HG03558 (cell line): ENCODE measurements at regions not wholly inside any gene's neighbourhood (a gene's known extent, or its start where the extent isn't known, plus 50 kb on each side); places are given as distances from the start of the nearest gene placed in this dataset.
"Not testable (repeated sequence)": the region's sequence is repeated elsewhere in the genome, so short reads cannot be mapped to it uniquely, and the experiment has no call there.

Experiments used
- ATAC-seq: cut with Tn5 transposase; IDR thresholded peaks from one replicate; pipeline ENCODE4 v1.9.1; 2021; ENCODE audit warnings: moderate number of reproducible peaks; ENCODE audit not compliant: unreplicated experiment; ENCODE audit errors: extremely low read depth

DNA sequence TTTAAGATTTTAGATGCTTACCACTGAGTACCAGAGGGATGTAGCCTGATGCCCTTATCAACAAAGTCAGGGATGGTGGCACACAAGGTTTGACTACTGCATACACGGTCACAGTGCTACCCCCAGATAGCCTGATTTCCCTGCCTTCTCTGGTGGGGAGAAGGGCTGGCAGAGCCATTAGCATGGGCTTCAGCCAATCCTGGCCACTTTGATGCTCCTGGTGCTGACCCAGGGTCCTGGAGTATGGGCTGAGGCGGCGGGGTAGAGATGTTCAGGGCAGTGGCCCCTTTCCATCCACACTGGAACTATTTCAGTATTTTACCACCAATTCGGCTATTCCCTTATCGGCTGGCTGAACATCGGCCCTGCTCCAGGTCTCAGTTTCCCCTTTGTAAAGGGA lies 83.2 kb downstream of the POTEB3 start:
- not testable (repeated sequence) for ATAC-seq

DNA sequence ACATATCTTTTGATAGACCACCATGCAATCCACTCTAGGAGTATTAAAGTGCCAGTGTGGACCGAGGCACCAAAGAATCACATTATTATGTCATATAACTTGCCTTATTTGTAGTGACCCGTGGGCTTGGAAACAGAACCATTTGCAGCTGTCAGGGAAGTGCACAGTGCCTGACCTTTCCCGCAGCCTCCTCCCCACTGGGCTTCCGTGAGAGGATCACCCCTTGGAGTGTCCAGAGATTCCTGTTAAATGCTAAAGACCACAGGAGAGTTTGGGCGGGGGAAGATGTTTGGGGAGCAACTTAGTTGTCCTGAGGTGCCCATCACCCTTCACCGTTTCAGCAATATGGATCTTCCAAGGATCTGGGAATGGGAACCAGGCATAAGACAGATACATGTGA lies 84.4 kb downstream of the POTEB3 start:
- ATAC-seq = not testable (repeated sequence)

DNA sequence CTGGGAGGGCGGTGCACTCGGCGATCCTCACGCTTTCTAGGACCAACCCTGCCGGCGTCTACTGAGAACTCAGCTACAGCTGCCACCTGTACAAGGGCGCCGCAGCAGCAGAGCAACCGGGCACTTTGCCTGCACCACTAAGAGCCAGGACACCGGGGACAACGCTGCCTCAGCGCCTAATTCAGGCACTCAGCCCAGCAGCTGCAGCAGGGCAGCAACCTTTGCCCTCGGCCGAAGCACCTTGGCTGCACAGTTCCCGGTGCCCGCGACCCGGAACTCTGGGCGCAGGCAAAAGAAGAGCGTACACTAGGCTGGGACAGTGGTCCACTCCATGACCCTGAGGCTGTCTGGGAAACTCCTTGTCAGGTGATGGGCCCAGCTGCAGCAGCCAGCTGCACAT lies 85.7 kb downstream of the POTEB3 start:
- not testable (repeated sequence) for ATAC-seq

DNA sequence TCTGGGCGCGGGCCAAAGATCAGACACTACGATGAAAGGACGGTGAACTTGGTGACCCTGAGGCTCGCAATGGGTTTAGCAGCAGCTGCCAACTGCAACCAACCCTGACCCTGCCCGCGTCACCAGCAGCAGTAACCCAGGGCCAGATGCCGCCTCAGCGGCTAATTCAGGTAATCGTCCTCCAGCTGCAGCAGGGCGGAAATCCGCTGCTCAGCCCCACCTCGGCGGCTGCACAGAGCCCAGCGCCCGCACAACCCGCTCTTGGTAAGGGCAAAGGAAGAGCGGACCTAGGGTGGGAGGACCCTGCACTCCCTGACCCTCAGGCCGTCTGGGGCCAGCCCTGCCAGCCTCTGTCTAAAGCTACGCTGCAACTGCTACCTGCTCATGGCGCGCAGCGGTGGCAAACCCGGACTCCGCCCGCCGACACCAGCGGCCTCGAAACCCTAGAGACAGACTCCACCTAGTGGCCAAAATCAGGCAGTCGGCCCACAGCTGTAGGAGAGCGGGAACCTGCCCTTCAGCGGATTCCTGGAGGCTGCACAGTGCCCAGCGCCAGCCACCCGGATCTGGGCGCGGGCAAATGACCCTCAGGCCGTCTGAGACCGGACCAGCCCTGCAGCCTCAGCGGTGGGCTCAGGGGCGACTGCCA lies 87.5 kb downstream of the POTEB3 start:
- ATAC-seq = not testable (repeated sequence)

DNA sequence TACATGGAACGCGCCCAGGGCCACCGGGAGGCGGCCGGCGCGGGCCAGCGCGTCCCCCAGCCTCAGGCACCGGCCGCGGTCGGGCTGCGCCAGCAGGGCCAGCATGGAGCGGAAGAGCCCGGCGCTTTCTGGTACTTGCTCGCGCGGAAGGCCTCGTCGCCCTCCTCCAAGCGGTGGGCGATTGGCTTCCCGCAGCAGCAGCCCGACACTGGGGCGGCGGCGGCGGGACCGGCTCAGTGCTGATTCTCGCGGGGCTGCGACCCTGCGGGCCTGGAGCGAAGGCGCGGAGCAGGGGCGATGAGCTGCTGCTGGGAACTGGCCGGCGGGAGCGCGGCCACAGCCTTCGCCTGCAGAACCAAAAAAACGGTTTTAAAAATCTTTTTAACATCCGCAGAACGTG lies 95.3 kb downstream of the POTEB3 start:
- ATAC-seq = not testable (repeated sequence)

DNA sequence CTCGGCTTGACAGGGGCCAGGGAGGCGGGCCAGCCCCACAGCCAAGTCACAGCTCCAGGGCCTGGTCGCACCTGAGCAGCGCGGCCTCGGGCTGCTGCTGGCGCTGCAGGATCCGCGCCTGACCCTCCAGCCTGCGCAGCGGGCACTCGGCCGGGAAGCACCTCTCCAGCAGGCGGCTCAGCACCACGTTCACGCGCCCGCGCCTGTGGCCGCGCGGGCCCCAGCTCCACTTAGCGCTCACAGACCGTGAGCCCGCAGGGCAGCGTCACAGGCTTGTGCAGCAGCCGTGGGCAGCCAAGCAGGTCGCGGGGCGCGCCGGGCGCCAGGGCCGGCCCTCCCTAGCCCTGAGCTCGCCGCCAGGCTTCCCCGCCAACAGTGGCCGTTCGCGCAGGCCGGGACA lies 95.8 kb downstream of the POTEB3 start:
- ATAC-seq = not testable (repeated sequence)

DNA sequence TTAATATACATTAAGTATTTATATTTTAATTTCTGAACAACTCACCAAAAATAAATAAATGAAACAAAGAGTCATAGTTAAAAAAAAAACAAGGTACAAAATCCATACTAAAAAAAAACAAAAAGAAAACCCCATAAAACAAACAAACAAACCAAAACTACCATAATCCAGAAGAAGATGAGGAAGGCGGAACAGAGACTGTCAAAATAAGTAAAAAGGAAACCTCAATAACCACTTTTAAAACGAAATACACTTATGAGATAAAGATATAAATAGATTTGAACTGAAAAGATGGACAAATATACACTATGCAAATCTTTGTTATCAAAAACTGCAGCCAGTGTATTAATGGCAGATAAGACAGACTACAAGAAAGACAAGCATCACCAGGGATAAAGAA lies 103.3 kb downstream of the POTEB3 start:
- ATAC-seq = not testable (repeated sequence)

DNA sequence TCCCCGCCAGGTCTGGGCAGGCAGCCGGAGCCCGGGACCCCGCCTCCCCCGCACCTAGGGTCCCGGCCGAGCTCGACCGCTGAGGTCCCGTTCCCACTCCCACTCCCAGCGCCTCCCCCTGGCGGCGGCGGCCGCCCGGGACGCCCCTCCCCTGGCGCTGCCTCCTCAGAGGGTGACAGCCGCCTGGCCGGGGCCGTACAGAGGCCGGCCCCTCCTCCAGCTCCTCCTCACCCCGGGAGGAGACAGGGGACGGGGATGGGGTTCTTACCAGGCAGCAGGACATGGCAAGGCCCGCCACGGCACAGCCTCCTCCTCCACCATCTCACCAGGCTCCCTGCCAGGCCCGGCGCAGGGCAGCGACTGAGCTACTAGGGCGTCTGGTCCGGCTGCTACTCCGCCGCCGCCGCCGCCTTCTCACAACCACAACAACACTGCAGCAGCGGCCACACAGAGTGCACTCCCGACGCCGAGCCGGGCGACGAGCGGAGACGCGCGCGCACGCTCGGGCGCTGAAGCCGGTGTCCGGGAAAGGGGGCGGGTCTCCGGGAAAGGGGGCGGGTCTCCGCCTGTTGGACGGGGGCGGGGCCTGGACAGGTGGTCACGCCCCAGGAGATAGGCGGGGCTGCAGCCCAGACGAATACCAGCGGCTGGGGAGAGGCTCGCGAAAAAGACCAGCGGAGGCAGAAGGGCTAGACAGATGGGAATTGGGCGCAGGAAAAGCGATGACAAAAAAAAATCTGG lies 115.4 kb downstream of the POTEB3 start:
- ATAC-seq = not testable (repeated sequence)

DNA sequence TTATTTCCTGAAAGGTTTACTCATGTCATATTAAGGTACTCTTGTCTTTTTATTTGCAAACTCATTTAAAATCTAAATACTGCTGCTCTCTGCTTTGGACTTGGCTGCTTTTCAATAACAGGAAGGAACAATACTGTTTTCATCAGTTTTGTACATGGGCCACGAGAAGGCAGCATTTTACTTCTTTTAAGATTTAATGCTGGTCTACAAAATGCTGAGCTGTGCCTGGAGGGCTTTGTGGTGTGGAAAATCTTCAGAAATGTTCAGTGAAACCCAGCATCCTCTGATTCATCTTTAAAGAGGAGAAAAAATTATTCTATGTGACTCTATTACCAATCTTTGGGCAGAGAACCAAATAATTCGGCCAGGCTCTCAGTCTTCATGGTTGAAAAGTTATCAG lies 155.9 kb downstream of the POTEB3 start:
- ATAC-seq = not testable (repeated sequence)

- peak; percentile 93 for ATAC-seq
Observed at GRCh38 chr15:21283210-21283609, 157.1 kb downstream of the POTEB3 start.

DNA sequence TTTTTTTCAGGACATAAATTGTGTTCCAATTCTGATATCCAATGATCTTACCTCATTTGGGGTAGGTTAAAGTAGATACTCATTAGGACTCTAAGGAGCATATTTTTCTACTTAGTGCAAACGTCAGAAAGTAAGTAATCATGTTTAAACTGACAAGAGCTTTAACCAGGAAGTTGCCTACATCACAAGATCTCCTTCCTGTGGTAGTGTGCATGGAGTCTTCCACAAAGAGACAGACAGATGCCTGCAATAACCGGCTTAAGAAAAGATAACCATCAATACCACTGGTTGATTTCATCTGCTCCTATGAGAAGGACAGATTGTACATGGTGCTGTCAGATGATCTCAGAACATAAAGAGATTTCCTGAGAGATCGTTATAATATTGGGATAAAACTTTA lies 160.0 kb downstream of the POTEB3 start:
- not testable (repeated sequence) for ATAC-seq

GRCh38 chr15:21272176-21272982 lies 167.9 kb downstream of the POTEB3 start:
- ATAC-seq = not testable (repeated sequence)

DNA sequence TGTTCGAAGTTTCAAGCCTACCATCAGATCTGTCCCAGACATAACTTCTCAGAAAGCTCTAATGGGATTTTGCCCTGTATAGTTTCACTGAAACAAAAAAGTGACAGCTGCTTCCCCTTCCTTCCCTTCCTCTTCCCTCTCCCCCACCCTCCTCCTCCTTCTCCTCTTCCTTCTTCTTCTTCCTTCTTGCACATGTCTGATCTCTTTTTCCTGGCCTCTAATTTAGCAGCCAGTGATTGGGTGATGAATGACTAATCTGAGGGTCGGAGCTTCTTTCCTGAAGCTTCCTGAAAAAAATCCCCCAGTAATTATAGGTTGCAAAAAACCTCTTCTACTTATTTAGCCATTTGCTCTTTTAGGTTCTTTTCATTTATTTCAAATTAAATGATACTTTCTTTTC lies 168.7 kb downstream of the POTEB3 start:
- ATAC-seq = no peak

DNA sequence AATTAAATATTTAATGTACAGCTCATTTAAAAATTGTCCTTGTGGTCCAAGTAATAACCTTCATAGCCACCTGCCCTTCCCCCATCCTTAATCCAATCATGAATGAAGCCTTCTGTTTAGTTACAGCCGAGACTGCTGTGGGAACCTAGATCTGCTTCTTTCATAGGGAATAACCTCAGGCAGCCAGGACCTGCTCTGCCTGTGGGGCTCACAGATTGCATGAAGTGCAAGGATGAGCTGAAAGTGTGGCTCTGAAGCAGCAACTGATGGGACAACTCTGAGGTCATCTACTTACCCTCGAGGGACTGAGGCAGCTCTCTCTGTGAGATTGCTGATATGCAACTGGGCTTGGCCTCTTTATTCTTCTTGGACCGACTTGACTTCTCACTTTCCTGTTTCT lies 169.8 kb downstream of the POTEB3 start:
- no peak for ATAC-seq

- ATAC-seq = not testable (repeated sequence)
Observed at GRCh38 chr15:21269673-21270072, 170.6 kb downstream of the POTEB3 start.

- ATAC-seq = no peak
Observed at GRCh38 chr15:21269121-21269520, 171.2 kb downstream of the POTEB3 start.

- no peak for ATAC-seq
Observed at GRCh38 chr15:21268436-21268940, 171.8 kb downstream of the POTEB3 start.

- no peak for ATAC-seq
Observed at GRCh38 chr15:21267671-21268395, 172.5 kb downstream of the POTEB3 start.

DNA sequence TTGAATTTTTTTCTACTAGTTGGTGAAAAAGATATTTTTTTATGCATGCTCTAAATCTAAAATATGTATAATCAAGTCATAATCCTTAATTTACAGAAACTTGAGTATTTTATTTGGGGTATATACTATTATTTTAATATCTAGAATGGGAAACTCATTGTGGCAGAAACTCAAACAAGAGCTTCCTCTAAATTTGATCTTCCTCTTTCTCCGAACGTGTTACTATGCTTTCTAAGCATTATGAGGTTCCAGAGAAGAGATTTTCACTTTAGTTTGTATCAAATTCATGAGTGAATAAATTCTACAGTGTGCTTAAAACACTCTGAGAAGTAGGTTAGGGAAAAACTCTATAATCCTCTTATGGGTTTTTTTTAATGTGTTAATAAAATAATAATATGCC lies 173.1 kb downstream of the POTEB3 start:
- no peak for ATAC-seq

GRCh38 chr15:21265628-21266027 lies 174.7 kb downstream of the POTEB3 start:
- ATAC-seq = not testable (repeated sequence)
